Common myeloid progenitor, CD34-positive (primary cell): ENCODE measurements at regions not wholly inside any gene's neighbourhood (a gene's known extent, or its start where the extent isn't known, plus 50 kb on each side); places are given as distances from the start of the nearest gene placed in this dataset.
"Not testable (repeated sequence)": the region's sequence is repeated elsewhere in the genome, so short reads cannot be mapped to it uniquely, and the experiment has no call there.

Experiments used
- CTCF ChIA-PET: fragments of 350-600 bp; sonication (Branson Sonifier 250); formaldehyde crosslinking; loops from one replicate; lab custom pipeline; 2021; ENCODE audit warnings: antibody characterized with exemption; lab: Charles Lee
- POLR2A ChIA-PET: fragments of 350-600 bp; sonication (Branson Sonifier 250); formaldehyde crosslinking; loops from one replicate; lab custom pipeline; 2021; ENCODE audit warnings: antibody characterized with exemption; lab: Charles Lee
- DNase-seq, 3 donors: peaks; one replicate each; pipeline versions ENCODE4 v3.0.0 to v3.0.0-alpha.2; 2013
- H3K27ac ChIP-seq, 2 experiments: 1 replicate in 1 of 2; 2 replicates in 1 of 2; pipeline ENCODE4 v1.7.0; 2013; ENCODE audit warnings: inconsistent platforms in 2 of 2, low read length in 2 of 2, mild to moderate bottlenecking in 2 of 2, low read depth in 1 of 2, moderate library complexity in 1 of 2; ENCODE audit not compliant: severe bottlenecking in 2 of 2, insufficient read depth in 1 of 2, poor library complexity in 1 of 2
- H3K27me3 ChIP-seq, 5 experiments: replicated peaks in 2 of 5; 1 replicate in 3 of 5; 2 replicates in 2 of 5; pipeline versions ENCODE4 v1.6.1 to v1.7.0; 2013; ENCODE audit warnings: low read length in 4 of 5, mild to moderate bottlenecking in 2 of 5, moderate library complexity in 2 of 5, inconsistent platforms in 1 of 5; ENCODE audit not compliant: insufficient read depth in 5 of 5, control insufficient read depth in 4 of 5
- H3K36me3 ChIP-seq, 4 experiments: 1 replicate in 2 of 4; 2 replicates in 2 of 4; pipeline versions ENCODE4 v1.6.1 to v1.7.0; 2013; ENCODE audit warnings: low read length in 3 of 4, control low read depth in 1 of 4, mild to moderate bottlenecking in 1 of 4; ENCODE audit not compliant: control insufficient read depth in 4 of 4, insufficient read depth in 4 of 4
- H3K4me1 ChIP-seq, 4 experiments: 1 replicate in 3 of 4; 2 replicates in 1 of 4; pipeline versions ENCODE4 v1.6.1 to v1.7.1; 2013; ENCODE audit warnings: low read length in 3 of 4, mild to moderate bottlenecking in 3 of 4, control low read depth in 1 of 4, inconsistent platforms in 1 of 4, moderate library complexity in 1 of 4; ENCODE audit not compliant: control insufficient read depth in 4 of 4, insufficient read depth in 4 of 4; ENCODE audit errors: control extremely low read depth in 1 of 4
- H3K4me3 ChIP-seq, 7 experiments: 1 replicate in 4 of 7; 2 replicates in 3 of 7; pipeline versions ENCODE4 v1.5.1 to v1.7.0; 2013; ENCODE audit warnings: mild to moderate bottlenecking in 7 of 7, low read length in 6 of 7, moderate library complexity in 6 of 7, inconsistent platforms in 2 of 7, low read depth in 2 of 7, control low read depth in 1 of 7; ENCODE audit not compliant: insufficient read depth in 4 of 7, control insufficient read depth in 1 of 7; ENCODE audit errors: extremely low read depth in 1 of 7
- H3K9me3 ChIP-seq, 5 experiments: 1 replicate in 4 of 5; 2 replicates in 1 of 5; pipeline versions ENCODE4 v1.6.1 to v1.7.1; 2013; ENCODE audit warnings: low read length in 4 of 5, mild to moderate bottlenecking in 2 of 5, inconsistent platforms in 1 of 5, low read depth in 1 of 5, moderate library complexity in 1 of 5; ENCODE audit not compliant: control insufficient read depth in 4 of 5, insufficient read depth in 2 of 5; ENCODE audit errors: control extremely low read depth in 1 of 5
- WGBS: methylation state at CpG from one replicate; pipeline ENCODE4 v1.1.5; 2013; ENCODE audit not compliant: insufficient coverage; 5-methylcytosine and 5-hydroxymethylcytosine counted together

DNA sequence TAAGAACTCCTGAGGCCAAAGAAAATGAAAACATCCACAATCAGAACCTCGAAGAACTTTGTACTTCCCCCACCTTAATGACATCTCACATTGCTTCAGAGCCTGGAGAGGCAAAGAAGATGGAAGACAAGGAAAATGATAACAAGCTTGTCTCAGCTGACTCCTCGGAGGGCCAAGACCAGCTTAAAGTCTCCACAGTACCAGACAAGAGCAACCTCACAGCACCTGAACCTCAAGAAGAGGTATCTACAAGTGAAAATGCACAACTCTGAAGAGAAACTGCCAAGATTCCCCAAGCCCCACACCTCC lies 97.5 kb downstream of the HNRNPD start:
- Histone ChIP-seq H3K27me3 (no peaks in the 10 kb centered on the region), H3K27ac (no peak overlapping the region), H3K4me3 (no peak overlapping the region), H3K36me3 (no peaks in the 10 kb centered on the region), H3K9me3 (no peaks in the 10 kb centered on the region), H3K4me1 (peaks cover 0 to 4% (median 2%) of the 10 kb centered on the region in 4 experiments)
- ChIA-PET POLR2A (no interaction called here), CTCF (interaction anchor here (1.0 to 3.9 kb wide), 2 partner anchors 84 to 876 kb away, joined by 3 to 16 read pairs; no protein-coding TSS in a partner anchor)
- DNase-seq, result no peak
- WGBS, result 100% methylated on average over 1 of the region's 2 CpGs

DNA sequence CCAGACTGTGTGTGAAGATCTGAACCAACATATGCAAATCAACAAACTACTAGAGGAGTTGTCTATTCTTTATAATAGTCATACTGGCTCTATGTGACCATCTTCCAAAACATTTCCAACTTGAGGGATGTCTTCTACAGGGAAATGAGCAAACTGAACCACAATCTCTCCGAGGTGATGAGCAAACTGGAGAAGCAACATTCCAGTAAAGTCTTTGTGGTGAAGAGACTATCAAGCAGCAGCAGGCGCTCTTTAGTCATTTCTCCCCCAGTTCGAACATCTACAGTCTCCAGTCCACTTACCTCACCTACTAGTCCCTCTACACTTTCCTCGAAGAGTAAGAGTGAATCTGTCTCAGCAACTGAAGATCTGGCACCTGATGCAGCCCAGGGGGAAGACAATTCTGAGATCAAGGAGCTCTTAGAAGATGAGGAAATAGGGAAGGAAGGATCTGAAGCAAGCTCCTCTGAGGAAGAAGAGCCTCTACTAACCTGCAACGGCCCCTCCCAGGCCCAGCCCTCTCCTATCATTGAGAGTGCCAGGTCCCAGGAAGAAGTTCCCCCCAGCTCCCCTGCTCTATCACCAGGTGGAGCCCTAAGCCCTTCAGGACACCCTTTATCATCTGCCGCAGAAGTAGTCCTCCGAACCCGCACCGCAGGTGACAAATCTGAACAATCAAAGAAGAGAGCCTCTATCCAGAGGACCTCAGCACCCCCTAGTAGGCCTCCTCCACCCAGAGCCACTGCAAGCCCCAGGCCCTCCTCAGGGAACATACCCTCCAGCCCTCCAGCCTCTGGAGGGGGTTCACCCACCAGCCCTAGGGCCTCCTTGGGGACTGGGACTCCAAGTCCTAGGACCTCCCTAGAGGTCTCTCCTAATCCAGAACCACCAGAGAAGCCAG lies 98.1 kb downstream of the HNRNPD start:
- Histone ChIP-seq H3K36me3 (no peaks in the 10 kb centered on the region), H3K27me3 (no peaks in the 10 kb centered on the region), H3K27ac (no peak overlapping the region), H3K4me1 (peaks cover 0 to 4% (median 2%) of the 10 kb centered on the region in 4 experiments), H3K4me3 (no peak overlapping the region), H3K9me3 (no peaks in the 10 kb centered on the region)
- POLR2A ChIA-PET, result no interaction called here
- peak in 1 of 3 donors; percentile 7 for DNase-seq
- WGBS, result 95% methylated on average over 8 of the region's 9 CpGs
- CTCF ChIA-PET, result interaction anchor here (0.7 to 3.9 kb wide), 3 partner anchors 76 to 875 kb away, joined by 3 to 16 read pairs (median 3); no protein-coding TSS in a partner anchor

DNA sequence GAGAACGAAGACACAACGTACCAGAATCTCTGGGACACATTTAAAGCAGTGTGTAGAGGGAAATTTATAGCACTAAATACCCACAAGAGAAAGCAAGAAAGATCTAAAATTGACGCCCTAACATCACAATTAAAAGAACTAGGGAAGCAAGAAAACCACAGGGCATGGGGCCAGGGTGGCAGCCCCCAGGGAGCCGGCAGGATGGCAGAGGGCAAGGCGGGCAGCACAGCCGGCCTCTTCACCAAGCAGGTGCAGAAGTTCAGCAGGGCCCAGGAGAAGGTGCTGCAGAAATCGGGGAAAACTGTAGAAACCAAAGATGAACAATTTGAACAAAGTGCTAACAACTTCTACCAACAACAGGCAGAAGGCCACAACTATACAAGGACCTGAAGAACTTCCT lies 99.1 kb downstream of the HNRNPD start:
- CTCF ChIA-PET, result interaction anchor here (3.9 kb wide), 1 partner anchor 86 kb away, joined by 16 read pairs; no protein-coding TSS in a partner anchor

DNA sequence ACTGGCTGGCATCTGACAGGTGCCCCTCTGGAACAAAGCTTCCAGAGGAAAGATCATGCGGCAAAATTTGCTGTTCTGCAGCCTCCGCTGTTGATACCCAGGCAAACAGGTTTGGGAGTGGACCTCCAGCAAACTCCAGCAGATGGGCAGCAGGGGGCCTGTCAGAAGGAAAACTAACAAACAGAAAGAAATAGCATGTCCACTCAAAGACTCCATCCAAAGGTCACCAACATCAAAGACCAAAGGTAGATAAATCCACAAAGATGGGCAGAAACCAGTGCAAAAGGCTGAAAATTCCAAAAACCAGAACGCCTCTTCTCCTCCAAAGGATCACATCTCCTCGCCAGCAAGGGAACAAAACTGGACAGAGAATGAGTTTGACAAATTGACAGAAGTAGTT lies 101.3 kb downstream of the HNRNPD start:
- H3K4me1 ChIP-seq, result peaks cover 4 to 14% (median 8%) of the 10 kb centered on the region in 4 experiments
- WGBS, result 100% methylated on average over 4 of the region's 4 CpGs
- CTCF ChIA-PET, result interaction anchor here (5.3 kb wide), 1 partner anchor 11 kb away, joined by 31 read pairs; no protein-coding TSS in a partner anchor
- H3K4me3 ChIP-seq, POLR2A ChIA-PET, H3K36me3 ChIP-seq, H3K9me3 ChIP-seq, H3K27me3 ChIP-seq, DNase-seq, H3K27ac ChIP-seq: not testable (repeated sequence)

More for the DNA sequence above, 99.1 kb downstream of the HNRNPD start:
- 47% methylated on average over 4 of the region's 7 CpGs for WGBS
- H3K27me3 ChIP-seq, H3K4me3 ChIP-seq, POLR2A ChIA-PET, DNase-seq, H3K4me1 ChIP-seq, H3K27ac ChIP-seq, H3K9me3 ChIP-seq, H3K36me3 ChIP-seq: not testable (repeated sequence)

DNA sequence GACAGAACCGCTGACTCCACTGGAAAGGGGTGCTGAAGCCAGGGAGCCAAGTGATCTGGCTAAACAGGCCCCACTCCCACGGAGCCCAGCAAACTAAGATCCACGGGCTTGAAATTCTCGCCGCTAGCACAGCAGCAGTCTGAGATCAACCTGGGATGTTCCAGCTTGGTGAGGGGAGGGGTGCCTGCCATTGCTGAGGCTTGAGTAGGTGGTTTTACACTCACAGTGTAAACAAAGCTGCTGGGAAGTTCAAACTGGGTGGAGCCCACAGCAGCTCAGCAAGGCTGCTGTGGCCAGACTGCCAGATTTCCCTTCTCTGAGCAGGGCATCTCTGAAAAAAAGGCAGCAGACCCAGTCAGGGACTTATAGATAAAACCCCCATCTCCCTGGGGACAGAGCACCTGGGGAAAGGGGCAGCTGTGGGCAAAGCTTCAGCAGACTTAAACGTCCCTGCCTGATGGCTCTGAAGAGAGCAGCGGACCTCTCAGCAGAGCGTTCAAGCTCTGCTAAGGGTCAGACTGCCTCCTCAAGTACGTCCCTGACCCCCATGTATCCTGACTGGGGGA lies 101.8 kb downstream of the HNRNPD start:
- H3K9me3 ChIP-seq, H3K27me3 ChIP-seq, H3K27ac ChIP-seq, H3K36me3 ChIP-seq, DNase-seq, H3K4me3 ChIP-seq: not testable (repeated sequence)
- ChIA-PET CTCF (interaction anchor here (1.1 to 5.3 kb wide), 3 partner anchors 11 to 329 kb away, joined by 3 to 31 read pairs (median 4); no protein-coding TSS in a partner anchor), POLR2A (interaction anchor here (0.6 kb wide), 1 partner anchor 534 kb away, joined by 3 read pairs; no protein-coding TSS in a partner anchor)
- peaks cover 4 to 14% (median 8%) of the 10 kb centered on the region in 4 experiments for H3K4me1 ChIP-seq
- 90% methylated on average over 9 of the region's 9 CpGs for WGBS

DNA sequence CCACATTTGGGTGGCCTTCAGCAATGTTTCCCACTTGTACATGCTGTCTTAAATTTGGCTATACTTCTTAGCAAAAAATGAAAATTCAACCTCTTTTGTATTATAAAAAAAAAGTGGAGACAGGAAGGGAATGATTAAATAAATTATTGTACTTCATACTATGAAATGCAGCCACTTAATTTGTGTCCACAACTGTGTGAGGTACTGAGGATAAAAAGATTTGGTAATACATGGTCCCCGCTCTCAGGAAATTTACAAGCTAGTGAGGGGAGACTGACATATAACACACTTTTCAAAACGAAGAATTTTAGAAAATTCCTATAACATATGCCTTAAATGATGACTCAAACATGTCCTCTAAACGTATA lies 105.0 kb downstream of the HNRNPD start:
- CTCF ChIA-PET, result interaction anchor here (0.6 to 5.3 kb wide), 24 partner anchors 11 to 1769 kb away, joined by 3 to 31 read pairs (median 4); no protein-coding TSS in a partner anchor
- Histone ChIP-seq H3K4me1 (peaks cover 0 to 11% (median 7%) of the 10 kb centered on the region in 4 experiments), H3K27me3 (no peaks in the 10 kb centered on the region), H3K27ac (no peak overlapping the region), H3K36me3 (no peaks in the 10 kb centered on the region), H3K4me3 (no peak overlapping the region), H3K9me3 (peaks cover 0 to 2% (median 0%) of the 10 kb centered on the region in 5 experiments)
- 75% methylated on average over 2 of the region's 3 CpGs for WGBS
- no peak for DNase-seq
- POLR2A ChIA-PET, result no interaction called here
